Peyer's patch (tissue), 4 donors: ENCODE measurements at regions not wholly inside any gene's neighbourhood (a gene's known extent, or its start where the extent isn't known, plus 50 kb on each side); places are given as distances from the start of the nearest gene placed in this dataset.

Experiments used
- DNase-seq, 3 donors: peaks; one replicate each; pipeline ENCODE4 v3.0.0-alpha.2; 2017 to 2019
- H3K27ac ChIP-seq, 4 donors: fragments of 200-600 bp; sonication (generic); one replicate each; pipeline ENCODE4 v1.5.1; 2016 to 2019
- H3K27me3 ChIP-seq, 2 donors: fragments of 200-600 bp; sonication (generic); one replicate each; pipeline ENCODE4 v1.5.1; 2019
- H3K36me3 ChIP-seq, 3 donors: fragments of 200-600 bp; sonication (generic); one replicate each; pipeline ENCODE4 v1.5.1; 2016 to 2019
- H3K4me1 ChIP-seq, 4 donors: fragments of 200-600 bp; sonication (generic); one replicate each; pipeline ENCODE4 v1.5.1; 2016 to 2019
- H3K4me3 ChIP-seq, 4 donors: fragments of 200-600 bp; sonication (generic); 1 replicate in 3 of 4; 2 replicates in 1 of 4; pipeline ENCODE4 v1.5.1; 2016 to 2019; ENCODE audit warnings: mild to moderate bottlenecking in 1 of 4
- H3K9me3 ChIP-seq, 4 donors: fragments of 200-600 bp; sonication (generic); one replicate each; pipeline ENCODE4 v1.5.1; 2016 to 2019; ENCODE audit warnings: mild to moderate bottlenecking in 1 of 4
- POLR2A ChIP-seq, 2 donors: fragments of 450-650 bp; IDR thresholded peaks; one replicate each; pipeline ENCODE4 v1.5.1; 2017; ENCODE audit warnings: antibody characterized with exemption in 2 of 2, mild to moderate bottlenecking in 2 of 2, moderate library complexity in 2 of 2
- TF ChIP-seq, protein P1 (sequence below), 6 experiments: fragments of 450-650 bp in 4 of 6; fragments of 200-600 bp in 2 of 6; sonication (generic) in 1 of 6; IDR thresholded peaks; one replicate each; pipeline ENCODE4 v1.5.1; 2017 to 2019; ENCODE audit warnings: antibody characterized with exemption in 6 of 6, mild to moderate bottlenecking in 3 of 6, moderate library complexity in 1 of 6

DNA sequence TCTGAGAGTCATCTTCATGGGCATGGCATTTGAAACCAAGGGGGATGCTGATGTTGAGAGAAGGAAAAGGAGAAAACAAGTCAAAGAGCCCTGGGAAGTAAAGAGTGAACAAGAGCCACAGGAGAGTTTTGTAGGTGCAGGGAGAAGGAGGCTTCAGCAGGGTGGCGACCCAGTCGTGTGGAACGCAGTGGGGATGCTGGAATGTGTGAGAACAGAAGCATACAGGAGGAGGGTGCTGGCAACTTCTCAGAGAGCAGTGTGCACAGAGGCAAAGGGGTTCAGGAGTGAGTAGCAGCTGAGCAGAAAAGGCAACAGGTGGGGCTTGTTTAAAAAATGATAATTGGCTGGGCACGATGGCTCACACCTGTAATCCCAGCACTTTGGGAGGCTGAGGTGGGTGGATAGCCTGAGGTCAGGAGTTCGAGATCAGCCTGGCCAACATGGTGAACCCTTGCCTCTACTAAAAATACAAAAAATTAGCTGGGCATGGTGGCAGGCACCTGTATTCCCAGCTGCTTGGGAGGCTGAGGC lies 75.8 kb upstream of the PLET1 start:
- Histone ChIP-seq H3K36me3 (no peaks in the 10 kb centered on the region), H3K4me3 (no peak overlapping the region), H3K27ac (no peak overlapping the region), H3K27me3 (no peaks in the 10 kb centered on the region), H3K4me1 (no peaks in the 10 kb centered on the region), H3K9me3 (no peaks in the 10 kb centered on the region)
- TF ChIP-seq, protein P1, sequence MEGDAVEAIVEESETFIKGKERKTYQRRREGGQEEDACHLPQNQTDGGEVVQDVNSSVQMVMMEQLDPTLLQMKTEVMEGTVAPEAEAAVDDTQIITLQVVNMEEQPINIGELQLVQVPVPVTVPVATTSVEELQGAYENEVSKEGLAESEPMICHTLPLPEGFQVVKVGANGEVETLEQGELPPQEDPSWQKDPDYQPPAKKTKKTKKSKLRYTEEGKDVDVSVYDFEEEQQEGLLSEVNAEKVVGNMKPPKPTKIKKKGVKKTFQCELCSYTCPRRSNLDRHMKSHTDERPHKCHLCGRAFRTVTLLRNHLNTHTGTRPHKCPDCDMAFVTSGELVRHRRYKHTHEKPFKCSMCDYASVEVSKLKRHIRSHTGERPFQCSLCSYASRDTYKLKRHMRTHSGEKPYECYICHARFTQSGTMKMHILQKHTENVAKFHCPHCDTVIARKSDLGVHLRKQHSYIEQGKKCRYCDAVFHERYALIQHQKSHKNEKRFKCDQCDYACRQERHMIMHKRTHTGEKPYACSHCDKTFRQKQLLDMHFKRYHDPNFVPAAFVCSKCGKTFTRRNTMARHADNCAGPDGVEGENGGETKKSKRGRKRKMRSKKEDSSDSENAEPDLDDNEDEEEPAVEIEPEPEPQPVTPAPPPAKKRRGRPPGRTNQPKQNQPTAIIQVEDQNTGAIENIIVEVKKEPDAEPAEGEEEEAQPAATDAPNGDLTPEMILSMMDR (IDR thresholded peaks at IDR 0.05), result no peak
- TF ChIP-seq POLR2A (IDR thresholded peaks at IDR 0.05), result no peak
- peak in 1 of 3 donors; percentile 8 for DNase-seq

DNA sequence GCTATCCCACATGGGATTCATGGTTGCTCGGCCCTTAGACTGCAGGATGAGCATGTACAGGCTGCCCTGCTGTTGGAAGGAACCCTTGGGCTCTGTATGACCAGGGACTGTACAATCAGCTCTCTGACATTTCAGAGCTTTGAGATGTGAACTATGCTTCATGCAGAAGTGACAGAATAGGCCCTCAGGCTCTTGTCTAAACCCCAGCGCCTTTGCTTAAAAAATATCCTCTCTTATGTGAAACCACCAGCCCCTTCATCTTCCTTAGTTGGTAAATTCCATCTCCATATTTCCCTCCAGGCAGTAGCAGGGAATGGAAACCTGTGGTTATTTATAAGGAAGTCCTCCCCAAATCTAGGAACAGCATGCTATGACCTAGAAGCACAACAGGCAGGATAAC lies 78.9 kb upstream of the PLET1 start:
- H3K36me3 ChIP-seq, result no peaks in the 10 kb centered on the region
- H3K27ac ChIP-seq, result no peak overlapping the region
- no peak overlapping the region for H3K4me3 ChIP-seq
- no peak for TF ChIP-seq POLR2A (IDR thresholded peaks at IDR 0.05)
- TF ChIP-seq, protein P1 (IDR thresholded peaks at IDR 0.05), result no peak
- H3K27me3 ChIP-seq, result no peaks in the 10 kb centered on the region
- no peak for DNase-seq
- peaks cover 0 to 7% (median 0%) of the 10 kb centered on the region in 4 donors for H3K4me1 ChIP-seq
- no peaks in the 10 kb centered on the region for H3K9me3 ChIP-seq

DNA sequence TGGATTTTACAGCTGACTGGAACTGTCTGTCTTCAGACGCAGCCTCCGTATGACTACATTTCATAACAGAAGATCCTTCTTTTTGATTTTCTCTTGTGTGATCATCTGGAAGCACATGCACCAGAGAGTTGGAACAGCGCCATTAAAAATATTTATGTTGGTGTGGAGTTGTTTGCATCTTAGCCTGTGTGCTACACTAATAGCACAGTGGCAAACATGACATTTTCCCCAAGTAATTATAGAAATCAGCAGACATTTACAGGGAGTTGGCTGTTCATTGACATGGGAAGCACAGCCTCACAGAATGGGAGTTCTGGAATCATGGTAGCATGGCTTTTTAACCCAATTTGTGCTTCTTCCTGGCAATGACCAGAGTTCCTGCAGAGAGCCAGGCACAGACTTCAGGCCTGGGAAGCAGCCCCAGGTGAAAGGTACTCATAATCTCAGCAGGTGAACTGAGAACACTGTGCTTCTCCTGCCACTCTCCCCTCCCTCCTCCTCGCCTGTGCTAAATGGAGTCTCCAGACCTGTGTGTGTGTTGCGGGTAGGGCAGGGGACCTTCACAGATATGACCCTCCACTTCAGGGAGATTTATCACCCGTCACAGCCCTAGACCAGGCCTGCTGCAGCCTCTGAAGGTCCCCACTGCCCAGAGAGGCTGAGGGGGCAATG lies 82.8 kb upstream of the PLET1 start:
- peak in 1 of 3 donors; percentile 23 for DNase-seq
- Histone ChIP-seq H3K27ac (no peak overlapping the region), H3K4me1 (peaks cover 0 to 7% (median 0%) of the 10 kb centered on the region in 4 donors), H3K4me3 (no peak overlapping the region), H3K27me3 (no peaks in the 10 kb centered on the region), H3K36me3 (no peaks in the 10 kb centered on the region), H3K9me3 (no peaks in the 10 kb centered on the region)
- TF ChIP-seq POLR2A (IDR thresholded peaks at IDR 0.05), result no peak
- TF ChIP-seq, protein P1 (IDR thresholded peaks at IDR 0.05), result no peak

DNA sequence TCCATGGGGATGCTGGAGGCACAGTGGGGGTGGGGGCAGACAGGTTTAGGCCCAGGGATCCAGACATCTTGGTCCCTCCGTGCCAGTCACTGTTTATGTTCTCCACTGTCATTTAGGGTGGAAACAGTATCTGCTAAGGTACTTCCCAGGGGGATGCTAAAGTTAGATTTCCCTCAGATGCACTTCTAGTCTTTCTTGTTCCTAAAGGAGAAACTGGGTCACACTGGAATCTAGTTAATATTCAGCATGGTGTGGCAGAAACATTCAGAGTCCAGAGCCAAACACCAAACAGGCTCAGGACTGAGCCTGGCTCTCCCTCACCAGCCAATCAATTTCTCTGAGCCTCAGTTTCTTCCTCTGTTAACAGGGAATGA lies 83.4 kb upstream of the PLET1 start:
- Histone ChIP-seq H3K27me3 (no peaks in the 10 kb centered on the region), H3K9me3 (no peaks in the 10 kb centered on the region), H3K4me1 (peaks cover 0 to 7% (median 0%) of the 10 kb centered on the region in 4 donors), H3K36me3 (no peaks in the 10 kb centered on the region), H3K27ac (no peak overlapping the region), H3K4me3 (no peak overlapping the region)
- no peak for TF ChIP-seq POLR2A (IDR thresholded peaks at IDR 0.05)
- TF ChIP-seq, protein P1 (IDR thresholded peaks at IDR 0.05), result no peak
- DNase-seq, result no peak

DNA sequence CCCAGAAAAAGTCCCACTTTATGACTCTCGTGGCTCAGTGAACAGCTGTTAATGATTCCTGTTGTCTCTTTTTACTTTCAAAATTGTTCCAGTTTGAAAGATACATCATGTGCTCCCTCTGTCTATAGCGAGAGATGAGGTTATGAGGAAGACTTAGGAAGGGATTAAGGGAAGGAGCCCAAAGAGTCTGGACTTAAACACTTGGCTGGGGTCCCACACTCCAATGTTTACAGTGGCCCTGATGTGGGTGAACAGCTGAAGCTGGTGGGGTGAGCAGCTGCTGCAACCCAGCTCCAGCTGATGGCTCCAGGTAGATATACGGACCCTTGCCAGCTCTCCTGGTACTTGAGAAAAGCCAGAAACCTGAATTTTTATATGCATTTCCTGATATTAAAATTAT lies 84.5 kb upstream of the PLET1 start:
- Histone ChIP-seq H3K27ac (no peak overlapping the region), H3K9me3 (no peaks in the 10 kb centered on the region), H3K27me3 (no peaks in the 10 kb centered on the region), H3K4me3 (no peak overlapping the region), H3K36me3 (no peaks in the 10 kb centered on the region), H3K4me1 (peaks cover 0 to 7% (median 0%) of the 10 kb centered on the region in 4 donors)
- DNase-seq, result peak in 1 of 3 donors; percentile 23
- TF ChIP-seq, protein P1 (IDR thresholded peaks at IDR 0.05), result no peak
- no peak for TF ChIP-seq POLR2A (IDR thresholded peaks at IDR 0.05)
